ENCODE measurements at regions not wholly inside any gene's neighbourhood (a gene's known extent, or its start where the extent isn't known, plus 50 kb on each side); places are given as distances from the start of the nearest gene placed in this dataset.

DNA sequence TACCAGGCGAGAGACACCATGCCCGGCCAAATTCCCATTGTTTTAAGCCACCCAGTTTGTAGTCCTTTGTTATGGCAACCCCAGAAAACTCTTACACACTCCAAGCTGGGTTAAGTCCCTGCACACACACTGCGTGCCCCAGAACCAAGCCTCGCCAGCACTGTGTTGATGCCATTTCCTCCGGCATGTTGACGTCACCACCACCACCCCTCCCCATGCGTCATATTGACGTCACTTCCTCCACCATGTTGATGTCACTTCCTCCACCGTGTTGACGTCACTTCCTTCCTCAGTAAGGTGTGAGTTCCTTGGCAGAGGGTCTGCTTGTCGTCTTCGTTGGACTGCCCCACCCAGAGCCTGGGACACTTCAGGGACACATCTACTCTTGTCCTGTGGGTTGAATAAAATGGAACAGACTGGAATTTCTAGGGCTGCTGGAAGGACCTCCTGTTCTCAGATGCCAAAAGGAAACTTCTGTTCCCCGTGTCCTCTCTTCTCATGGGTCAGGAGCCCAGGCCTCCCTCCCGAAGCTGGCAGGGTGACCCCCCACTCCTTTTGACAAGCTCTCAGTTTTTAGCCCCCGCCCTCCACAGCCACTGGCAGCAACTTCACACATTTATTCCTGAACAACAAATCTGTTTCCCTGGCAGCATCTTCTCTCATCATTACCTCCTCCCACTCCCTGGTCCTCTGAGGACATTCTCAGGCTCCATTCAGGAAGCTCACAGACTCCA is 643.3 kb downstream of the NPHP4 start:
- 0 out of 2 replicates have a peak, but pooled peaks have one; percentile 47 for TF ChIP-seq GABPA (IDR thresholded peaks at IDR 0.05; ENCODE audit: low read depth)
- TF ChIP-seq POLR2AphosphoS5 (IDR thresholded peaks at IDR 0.05; ENCODE audit: low read length), result no peak
- TF ChIP-seq CREM (IDR thresholded peaks at IDR 0.05; ENCODE audit: low read depth), result peak; percentile 67
- TF ChIP-seq CREB1 (IDR thresholded peaks at IDR 0.05; ENCODE audit: low read depth), result peak; percentile 75
- 30% methylated on average over 15 of the region's 15 CpGs for WGBS (ENCODE audit: insufficient coverage, insufficient replicate concordance, low lambda C conversion rate, missing lambda C conversion rate)
- no TSS peak for BruUV-seq (replicated peaks)
- ChIA-PET RAD21 (ENCODE audit: unreplicated experiment) (no interaction called here), POLR2A (no interaction called here), CTCF (no interaction called here), SMC1A (ENCODE audit: uncharacterized antibody, unreplicated experiment) (no interaction called here)
- H2AFZ ChIP-seq (ENCODE audit: control insufficient read depth, low read depth, low read length), result no peak overlapping the region
- no peaks in the 10 kb centered on the region for H3K4me1 ChIP-seq (ENCODE audit: control insufficient read depth, insufficient read depth, low read length)
- H3K4me3 ChIP-seq, result no peak overlapping the region
- no peaks in the 10 kb centered on the region for H3K79me2 ChIP-seq (ENCODE audit: control insufficient read depth, insufficient read depth, low read length)
- FAIRE-seq (no peak), DNase-seq (ENCODE audit: low read depth, low spot score) (no peak), ATAC-seq (no peak)
- in situ Hi-C loops (cut with MboI) (no loop called here), intact Hi-C loops (cut with micrococcal nuclease; ENCODE audit: unreplicated experiment) (no loop called here)
- H3K27ac ChIP-seq (ENCODE audit: control insufficient read depth, insufficient read depth), result no peak overlapping the region
- H3K36me3 ChIP-seq (ENCODE audit: control insufficient read depth in 2 of 2, insufficient read depth in 2 of 2, low read length in 1 of 2), result no peaks in the 10 kb centered on the region
- no peak overlapping the region for H3K4me2 ChIP-seq (ENCODE audit: control insufficient read depth, insufficient read depth)
- H4K20me1 ChIP-seq (ENCODE audit: control insufficient read depth, insufficient read depth), result no peaks in the 10 kb centered on the region
- no peaks in the 10 kb centered on the region for H3K9me3 ChIP-seq (replicated peaks; ENCODE audit: control insufficient read depth, insufficient read depth, low read length)
- no peak overlapping the region for H3K9ac ChIP-seq (ENCODE audit: control insufficient read depth, insufficient read depth, low read length)
- no peaks in the 10 kb centered on the region for H3K27me3 ChIP-seq (replicated peaks in 1 of 2; ENCODE audit: control insufficient read depth in 2 of 2, insufficient read depth in 2 of 2, low read length in 1 of 2)

DNA sequence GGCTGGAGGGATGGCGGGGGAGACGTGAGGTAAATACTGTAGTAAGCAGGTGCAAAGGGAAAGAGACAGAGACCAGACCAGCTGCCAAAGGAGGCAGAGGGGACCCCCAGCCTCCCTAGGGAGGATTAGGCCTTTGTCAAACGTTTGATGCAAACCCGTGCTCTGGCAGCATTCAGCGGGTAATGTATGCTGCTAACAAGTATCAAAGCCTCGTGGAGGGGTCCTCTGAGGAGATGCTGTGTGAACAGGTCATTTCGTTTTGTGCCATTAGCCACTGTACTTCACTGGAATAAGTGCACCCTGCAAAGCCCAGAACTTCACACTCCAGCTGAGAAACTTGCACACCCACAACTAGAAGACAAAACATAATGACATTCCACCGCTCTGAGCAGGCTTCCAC is 644.5 kb downstream of the NPHP4 start:
- ChIA-PET CTCF (no interaction called here), POLR2A (no interaction called here), RAD21 (ENCODE audit: unreplicated experiment) (no interaction called here), SMC1A (ENCODE audit: uncharacterized antibody, unreplicated experiment) (no interaction called here)
- no TSS peak for BruUV-seq (replicated peaks)
- no peak overlapping the region for H2AFZ ChIP-seq (ENCODE audit: control insufficient read depth, low read depth, low read length)
- DNase-seq (ENCODE audit: low read depth, low spot score) (no peak), FAIRE-seq (no peak), ATAC-seq (no peak)
- no peaks in the 10 kb centered on the region for H3K27me3 ChIP-seq (replicated peaks in 1 of 2; ENCODE audit: control insufficient read depth in 2 of 2, insufficient read depth in 2 of 2, low read length in 1 of 2)
- WGBS (ENCODE audit: insufficient coverage, insufficient replicate concordance, low lambda C conversion rate, missing lambda C conversion rate), result 8% methylated on average over 8 of the region's 8 CpGs
- H4K20me1 ChIP-seq (ENCODE audit: control insufficient read depth, insufficient read depth), result no peaks in the 10 kb centered on the region
- H3K4me2 ChIP-seq (ENCODE audit: control insufficient read depth, insufficient read depth), result no peak overlapping the region
- no peaks in the 10 kb centered on the region for H3K36me3 ChIP-seq (ENCODE audit: control insufficient read depth in 2 of 2, insufficient read depth in 2 of 2, low read length in 1 of 2)
- no peaks in the 10 kb centered on the region for H3K4me1 ChIP-seq (ENCODE audit: control insufficient read depth, insufficient read depth, low read length)
- H3K9me3 ChIP-seq (replicated peaks; ENCODE audit: control insufficient read depth, insufficient read depth, low read length), result no peaks in the 10 kb centered on the region
- H3K27ac ChIP-seq (ENCODE audit: control insufficient read depth, insufficient read depth), result no peak overlapping the region
- H3K9ac ChIP-seq (ENCODE audit: control insufficient read depth, insufficient read depth, low read length), result no peak overlapping the region
- H3K79me2 ChIP-seq (ENCODE audit: control insufficient read depth, insufficient read depth, low read length), result no peaks in the 10 kb centered on the region
- in situ Hi-C loops (cut with MboI), result no loop called here
- no peak overlapping the region for H3K4me3 ChIP-seq
- intact Hi-C loops (cut with micrococcal nuclease; ENCODE audit: unreplicated experiment), result no loop called here
- TF ChIP-seq BRCA1 (IDR thresholded peaks at IDR 0.05; ENCODE audit: low read depth, low read length) (no peak), BMI1 (IDR thresholded peaks at IDR 0.05; ENCODE audit: borderline replicate concordance) (no peak), TCF12 (IDR thresholded peaks at IDR 0.05; ENCODE audit: low read depth, low read length) (no peak), GABPA (IDR thresholded peaks at IDR 0.05; ENCODE audit: low read depth) (no peak), EGR1 (IDR thresholded peaks at IDR 0.05; ENCODE audit: borderline replicate concordance in 1 of 2, low read depth in 2 of 2, low read length in 2 of 2) (no peak), SREBF2 (IDR thresholded peaks at IDR 0.05; ENCODE audit: low read length) (no peak), EP300 (IDR thresholded peaks at IDR 0.05; ENCODE audit: borderline replicate concordance in 1 of 2, control insufficient read depth in 1 of 2, low read depth in 2 of 2, low read length in 2 of 2) (no peak), NFYA (IDR thresholded peaks at IDR 0.05; ENCODE audit: borderline replicate concordance, low read depth, low read length) (no peak), SMARCA5 (IDR thresholded peaks at IDR 0.05) (no peak), NRF1 (conservative IDR thresholded peaks at IDR 0.05; ENCODE audit: low read depth, low read length) (no peak)
- TF ChIP-seq, protein P1, sequence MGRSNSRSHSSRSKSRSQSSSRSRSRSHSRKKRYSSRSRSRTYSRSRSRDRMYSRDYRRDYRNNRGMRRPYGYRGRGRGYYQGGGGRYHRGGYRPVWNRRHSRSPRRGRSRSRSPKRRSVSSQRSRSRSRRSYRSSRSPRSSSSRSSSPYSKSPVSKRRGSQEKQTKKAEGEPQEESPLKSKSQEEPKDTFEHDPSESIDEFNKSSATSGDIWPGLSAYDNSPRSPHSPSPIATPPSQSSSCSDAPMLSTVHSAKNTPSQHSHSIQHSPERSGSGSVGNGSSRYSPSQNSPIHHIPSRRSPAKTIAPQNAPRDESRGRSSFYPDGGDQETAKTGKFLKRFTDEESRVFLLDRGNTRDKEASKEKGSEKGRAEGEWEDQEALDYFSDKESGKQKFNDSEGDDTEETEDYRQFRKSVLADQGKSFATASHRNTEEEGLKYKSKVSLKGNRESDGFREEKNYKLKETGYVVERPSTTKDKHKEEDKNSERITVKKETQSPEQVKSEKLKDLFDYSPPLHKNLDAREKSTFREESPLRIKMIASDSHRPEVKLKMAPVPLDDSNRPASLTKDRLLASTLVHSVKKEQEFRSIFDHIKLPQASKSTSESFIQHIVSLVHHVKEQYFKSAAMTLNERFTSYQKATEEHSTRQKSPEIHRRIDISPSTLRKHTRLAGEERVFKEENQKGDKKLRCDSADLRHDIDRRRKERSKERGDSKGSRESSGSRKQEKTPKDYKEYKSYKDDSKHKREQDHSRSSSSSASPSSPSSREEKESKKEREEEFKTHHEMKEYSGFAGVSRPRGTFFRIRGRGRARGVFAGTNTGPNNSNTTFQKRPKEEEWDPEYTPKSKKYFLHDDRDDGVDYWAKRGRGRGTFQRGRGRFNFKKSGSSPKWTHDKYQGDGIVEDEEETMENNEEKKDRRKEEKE (IDR thresholded peaks at IDR 0.05), result no peak
